Endothelial cell of hepatic sinusoid (primary cell): ENCODE measurements at regions not wholly inside any gene's neighbourhood (a gene's known extent, or its start where the extent isn't known, plus 50 kb on each side); places are given as distances from the start of the nearest gene placed in this dataset.
"Not testable (repeated sequence)": the region's sequence is repeated elsewhere in the genome, so short reads cannot be mapped to it uniquely, and the experiment has no call there.

Experiments used
- in situ Hi-C: cut with HindIII; loops from 2 replicates; pipeline ENCODE4 v1.10.0; 2017; ENCODE audit warnings: low sequenced_read_pairs

GRCh38 chrX:45537936-45538335 lies 337.3 kb upstream of the DIPK2B start:
- in situ Hi-C loops, result no loop called here

- in situ Hi-C loops, result no loop called here
Measured at GRCh38 chrX:45527834-45528233, 327.2 kb upstream of the DIPK2B start.

- in situ Hi-C loops, result loop anchor here (5.0 kb wide), 2 partner anchors 57 to 202 kb away; no protein-coding TSS in a partner anchor
Measured at GRCh38 chrX:45524805-45525204, 324.1 kb upstream of the DIPK2B start.

- in situ Hi-C loops, result loop anchor here (5.0 kb wide), 2 partner anchors 58 to 203 kb away; no protein-coding TSS in a partner anchor
Measured at GRCh38 chrX:45524296-45524695, 323.6 kb upstream of the DIPK2B start.

GRCh38 chrX:45518552-45518951 lies 317.9 kb upstream of the DIPK2B start:
- in situ Hi-C loops, result no loop called here

GRCh38 chrX:45517090-45517973 lies 316.7 kb upstream of the DIPK2B start:
- in situ Hi-C loops, result no loop called here

GRCh38 chrX:45515262-45516215 lies 314.9 kb upstream of the DIPK2B start:
- in situ Hi-C loops, result no loop called here

GRCh38 chrX:45513042-45513441 lies 312.4 kb upstream of the DIPK2B start:
- in situ Hi-C loops, result no loop called here

GRCh38 chrX:45508454-45508853 lies 307.8 kb upstream of the DIPK2B start:
- in situ Hi-C loops, result no loop called here

GRCh38 chrX:45506149-45506730 lies 305.6 kb upstream of the DIPK2B start:
- in situ Hi-C loops, result no loop called here

- in situ Hi-C loops, result no loop called here
Measured at GRCh38 chrX:45505214-45505613, 304.5 kb upstream of the DIPK2B start.

GRCh38 chrX:45503787-45504362 lies 303.2 kb upstream of the DIPK2B start:
- in situ Hi-C loops, result not testable (repeated sequence)

- in situ Hi-C loops, result no loop called here
Measured at GRCh38 chrX:45502396-45502795, 301.7 kb upstream of the DIPK2B start.

- in situ Hi-C loops, result no loop called here
Measured at GRCh38 chrX:45497290-45497689, 296.6 kb upstream of the DIPK2B start.

- in situ Hi-C loops, result no loop called here
Measured at GRCh38 chrX:45485719-45486118, 285.0 kb upstream of the DIPK2B start.

GRCh38 chrX:45479835-45480422 lies 279.3 kb upstream of the DIPK2B start:
- in situ Hi-C loops, result no loop called here

GRCh38 chrX:45479196-45479834 lies 278.6 kb upstream of the DIPK2B start:
- in situ Hi-C loops, result no loop called here

GRCh38 chrX:45472968-45473367 lies 272.3 kb upstream of the DIPK2B start:
- in situ Hi-C loops, result no loop called here

GRCh38 chrX:45467537-45467936 lies 266.9 kb upstream of the DIPK2B start:
- in situ Hi-C loops, result not testable (repeated sequence)

GRCh38 chrX:45455732-45456131 lies 255.1 kb upstream of the DIPK2B start:
- in situ Hi-C loops, result not testable (repeated sequence)
